Peyer's patch (tissue), 4 donors: ENCODE measurements at regions not wholly inside any gene's neighbourhood (a gene's known extent, or its start where the extent isn't known, plus 50 kb on each side); places are given as distances from the start of the nearest gene placed in this dataset.
A peak's percentile ranks its signal among the peaks of the same experiment; 100 is the strongest.
"Not testable (repeated sequence)": the region's sequence is repeated elsewhere in the genome, so short reads cannot be mapped to it uniquely, and the experiment has no call there.

Source experiments
- DNase-seq, 3 donors: peaks; one replicate each; pipeline ENCODE4 v3.0.0-alpha.2; 2017 to 2019
- H3K27ac ChIP-seq, 4 donors: fragments of 200-600 bp; sonication (generic); one replicate each; pipeline ENCODE4 v1.5.1; 2016 to 2019
- H3K27me3 ChIP-seq, 2 donors: fragments of 200-600 bp; sonication (generic); one replicate each; pipeline ENCODE4 v1.5.1; 2019
- H3K36me3 ChIP-seq, 3 donors: fragments of 200-600 bp; sonication (generic); one replicate each; pipeline ENCODE4 v1.5.1; 2016 to 2019
- H3K4me1 ChIP-seq, 4 donors: fragments of 200-600 bp; sonication (generic); one replicate each; pipeline ENCODE4 v1.5.1; 2016 to 2019
- H3K4me3 ChIP-seq, 4 donors: fragments of 200-600 bp; sonication (generic); 1 replicate in 3 of 4; 2 replicates in 1 of 4; pipeline ENCODE4 v1.5.1; 2016 to 2019; ENCODE audit warnings: mild to moderate bottlenecking in 1 of 4
- H3K9me3 ChIP-seq, 4 donors: fragments of 200-600 bp; sonication (generic); one replicate each; pipeline ENCODE4 v1.5.1; 2016 to 2019; ENCODE audit warnings: mild to moderate bottlenecking in 1 of 4
- CTCF ChIP-seq, 6 experiments: fragments of 450-650 bp in 4 of 6; fragments of 200-600 bp in 2 of 6; sonication (generic) in 1 of 6; IDR thresholded peaks; one replicate each; pipeline ENCODE4 v1.5.1; 2017 to 2019; ENCODE audit warnings: antibody characterized with exemption in 6 of 6, mild to moderate bottlenecking in 3 of 6, moderate library complexity in 1 of 6

GRCh38 chr4:9001153-9001552, 129.5 kb upstream of the HMX1 start:
- H3K9me3 ChIP-seq, DNase-seq, H3K4me1 ChIP-seq, H3K36me3 ChIP-seq, H3K27ac ChIP-seq, H3K27me3 ChIP-seq: not testable (repeated sequence)
- H3K4me3 ChIP-seq, result peak overlapping the region in 2 of 4 donors; percentile 18 to 43

GRCh38 chr4:9000505-9001001, 128.9 kb upstream of the HMX1 start:
- peak overlapping the region in 2 of 4 donors; percentile 18 to 43 for H3K4me3 ChIP-seq
- TF ChIP-seq CTCF (IDR thresholded peaks at IDR 0.05), result peak in 5 of 6 experiments; percentile 42 to 81 (median 78)
- peak in 2 of 3 donors; percentile 59 to 70 for DNase-seq
- not testable (repeated sequence) for H3K27me3 ChIP-seq, H3K36me3 ChIP-seq, H3K4me1 ChIP-seq, H3K27ac ChIP-seq, H3K9me3 ChIP-seq

- H3K27ac ChIP-seq, DNase-seq, H3K27me3 ChIP-seq, H3K4me1 ChIP-seq, H3K36me3 ChIP-seq, H3K9me3 ChIP-seq, H3K4me3 ChIP-seq: not testable (repeated sequence)
Measured at GRCh38 chr4:8992981-8993380, 121.3 kb upstream of the HMX1 start.

DNA sequence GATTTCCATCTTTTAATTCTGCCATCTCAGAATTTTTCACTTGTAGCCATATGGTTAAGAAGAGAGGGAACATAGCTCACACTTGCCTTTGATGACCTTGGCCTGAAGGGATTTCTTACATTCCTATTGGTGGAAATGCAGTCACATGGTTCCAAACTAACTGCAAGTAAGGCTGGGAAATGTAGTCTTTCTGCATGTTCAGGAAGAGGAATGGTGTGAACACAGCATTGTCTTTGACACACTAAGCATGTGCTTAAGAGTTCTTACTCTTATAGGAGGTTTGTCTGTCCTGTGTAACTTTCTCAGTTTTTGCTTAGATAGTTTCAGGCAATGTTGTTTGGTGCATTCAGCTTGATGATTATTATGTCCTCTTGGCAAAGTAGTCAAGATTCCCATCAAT, 119.8 kb upstream of the HMX1 start:
- H3K27me3 ChIP-seq, H3K27ac ChIP-seq, H3K4me3 ChIP-seq, H3K4me1 ChIP-seq, DNase-seq, H3K9me3 ChIP-seq, H3K36me3 ChIP-seq: not testable (repeated sequence)

DNA sequence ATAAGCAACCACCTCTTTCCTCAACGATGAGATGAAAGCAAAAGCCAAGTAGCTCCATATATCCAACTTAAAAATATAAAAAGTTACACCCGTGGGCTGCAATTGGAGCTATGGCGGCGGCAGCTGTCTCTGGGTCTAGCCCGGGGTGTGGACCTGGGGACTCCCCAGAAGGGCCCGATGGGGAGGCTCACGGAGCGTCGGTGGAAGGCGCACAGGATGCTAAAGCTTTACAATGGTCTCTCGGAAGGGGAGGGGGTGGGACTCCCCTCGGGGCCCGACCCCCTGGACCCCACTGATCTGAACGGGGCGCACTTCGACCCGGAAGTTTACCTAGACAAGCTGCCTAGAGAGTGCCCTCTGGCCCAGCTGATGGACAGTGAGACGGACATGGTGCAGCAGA, 118.7 kb upstream of the HMX1 start:
- not testable (repeated sequence) for H3K27ac ChIP-seq, H3K4me3 ChIP-seq, H3K27me3 ChIP-seq, H3K36me3 ChIP-seq, DNase-seq, H3K9me3 ChIP-seq, H3K4me1 ChIP-seq

DNA sequence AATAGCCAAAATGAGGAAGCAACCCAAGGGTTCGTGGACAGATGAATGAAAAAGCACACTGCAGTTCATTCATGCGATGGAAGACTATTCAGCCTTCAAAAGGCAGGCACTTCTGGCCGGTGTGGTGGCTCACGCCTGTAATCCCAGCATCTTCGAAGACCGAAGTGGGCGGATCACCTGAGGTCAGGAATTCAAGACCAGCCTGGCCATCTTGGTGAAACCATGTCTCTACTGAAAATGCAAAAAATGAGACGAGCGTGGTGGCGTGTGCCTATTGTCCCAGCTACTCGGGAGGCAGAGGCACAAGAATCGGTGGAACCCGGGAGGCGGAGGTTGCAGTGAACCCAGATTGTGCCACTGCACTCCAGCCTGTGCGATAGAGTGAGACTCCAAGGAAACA, 114.1 kb upstream of the HMX1 start:
- H3K9me3 ChIP-seq, H3K36me3 ChIP-seq, H3K4me1 ChIP-seq, H3K27ac ChIP-seq, H3K27me3 ChIP-seq, H3K4me3 ChIP-seq, DNase-seq: not testable (repeated sequence)

DNA sequence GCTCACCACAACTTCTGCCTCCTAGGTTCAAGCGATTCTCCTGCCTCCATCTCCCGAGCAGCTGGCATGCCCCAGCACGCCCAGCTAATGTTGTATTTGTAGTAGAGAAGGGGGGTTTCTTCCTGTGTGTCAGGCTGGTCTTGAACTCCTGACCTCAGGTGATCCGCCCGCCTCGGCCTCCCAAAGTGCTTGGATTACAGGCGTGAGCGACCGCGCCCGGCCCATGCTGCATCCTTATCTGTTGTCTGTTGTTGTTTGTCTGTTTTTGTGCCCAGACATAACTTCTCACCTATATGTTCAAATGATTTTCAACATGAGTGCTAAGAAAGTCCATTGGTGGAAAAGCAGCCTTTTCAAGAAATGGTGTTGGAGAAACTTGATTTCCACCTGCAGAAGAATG, 113.0 kb upstream of the HMX1 start:
- not testable (repeated sequence) for H3K9me3 ChIP-seq, H3K36me3 ChIP-seq, H3K4me1 ChIP-seq, DNase-seq, H3K27me3 ChIP-seq, H3K4me3 ChIP-seq, H3K27ac ChIP-seq

GRCh38 chr4:8983921-8984320, 112.3 kb upstream of the HMX1 start:
- H3K36me3 ChIP-seq, H3K9me3 ChIP-seq, DNase-seq, H3K27me3 ChIP-seq, H3K4me3 ChIP-seq, H3K27ac ChIP-seq, H3K4me1 ChIP-seq: not testable (repeated sequence)

- H3K36me3 ChIP-seq, H3K4me1 ChIP-seq, H3K9me3 ChIP-seq, H3K4me3 ChIP-seq, DNase-seq, H3K27ac ChIP-seq, H3K27me3 ChIP-seq: not testable (repeated sequence)
Measured at GRCh38 chr4:8976466-8977128, 105.0 kb upstream of the HMX1 start.

GRCh38 chr4:8972635-8973034, 101.0 kb upstream of the HMX1 start:
- not testable (repeated sequence) for H3K4me1 ChIP-seq, DNase-seq, H3K36me3 ChIP-seq, H3K27me3 ChIP-seq, H3K27ac ChIP-seq, H3K9me3 ChIP-seq, H3K4me3 ChIP-seq

- peaks cover 0 to 10% (median 0%) of the 10 kb centered on the region in 4 donors for H3K4me1 ChIP-seq
- H3K27me3 ChIP-seq, result not testable (repeated sequence)
Measured at GRCh38 chr4:8965896-8966295, 94.3 kb upstream of the HMX1 start.

GRCh38 chr4:8964201-8964788, 92.7 kb upstream of the HMX1 start:
- peak in 1 of 3 donors; percentile 55 for DNase-seq
- not testable (repeated sequence) for H3K9me3 ChIP-seq, H3K36me3 ChIP-seq, H3K27me3 ChIP-seq, H3K27ac ChIP-seq
- Histone ChIP-seq H3K4me3 (peak overlapping the region in 1 of 4 donors; percentile 11), H3K4me1 (peaks cover 0 to 10% (median 0%) of the 10 kb centered on the region in 4 donors)

More at GRCh38 chr4:8965896-8966295, 94.3 kb upstream of the HMX1 start:
- H3K27ac ChIP-seq, H3K9me3 ChIP-seq, H3K4me3 ChIP-seq, H3K36me3 ChIP-seq, DNase-seq: not testable (repeated sequence)

GRCh38 chr4:8963533-8963932, 91.9 kb upstream of the HMX1 start:
- H3K27ac ChIP-seq, H3K27me3 ChIP-seq, H3K9me3 ChIP-seq, H3K36me3 ChIP-seq, DNase-seq: not testable (repeated sequence)
- H3K4me3 ChIP-seq, result peak overlapping the region in 1 of 4 donors; percentile 11
- peaks cover 0 to 10% (median 0%) of the 10 kb centered on the region in 4 donors for H3K4me1 ChIP-seq
